H1 (cell line): ENCODE measurements at regions not wholly inside any gene's neighbourhood (a gene's known extent, or its start where the extent isn't known, plus 50 kb on each side); places are given as distances from the start of the nearest gene placed in this dataset.

Experiments
- CTCF ChIA-PET: fragments of 300-600 bp; sonication (Branson Sonifier 250); formaldehyde crosslinking; loops from one replicate; lab custom pipeline; 2021; ENCODE audit not compliant: partially characterized antibody; lab: Charles Lee
- POLR2A ChIA-PET: fragments of 300-600 bp; sonication (Branson Sonifier 250); formaldehyde crosslinking; loops from one replicate; lab custom pipeline; 2021; ENCODE audit warnings: inconsistent platforms; ENCODE audit not compliant: partially characterized antibody; lab: Charles Lee
- DNase-seq, 2 experiments: peaks; one replicate each; pipeline versions ENCODE4 v3.0.0 to v3.0.0-alpha.2; 2010 to 2022; ENCODE audit warnings: low spot score in 2 of 2, low read depth in 1 of 2, mixed read lengths in 1 of 2
- FAIRE-seq: peaks from 2 replicates; lab custom pipeline; 2011; peaks lifted over from hg19 to GRCh38; lab: Jason Lieb, UNC
- H2AFZ ChIP-seq: 2 replicates; pipeline ENCODE4 v1.8.1; 2012; ENCODE audit warnings: low read length, inconsistent platforms
- H2AK5ac ChIP-seq: 2 replicates; pipeline ENCODE4 v1.6.1; 2013; ENCODE audit warnings: low read depth, low read length
- H2BK120ac ChIP-seq: replicated peaks from 2 replicates; pipeline ENCODE3; 2013; ENCODE audit warnings: low read depth, low read length, inconsistent platforms
- H2BK12ac ChIP-seq: 2 replicates; pipeline ENCODE4 v1.6.1; 2013; ENCODE audit warnings: low read depth, low read length
- H2BK15ac ChIP-seq: 2 replicates; pipeline ENCODE4 v1.6.1; 2013; ENCODE audit warnings: low read length
- H2BK20ac ChIP-seq: 2 replicates; pipeline ENCODE4 v1.6.1; 2013; ENCODE audit warnings: low read length
- H2BK5ac ChIP-seq: 2 replicates; pipeline ENCODE4 v1.6.1; 2013; ENCODE audit warnings: low read depth, low read length
- H3K14ac ChIP-seq: 2 replicates; pipeline ENCODE4 v1.6.1; 2013; ENCODE audit warnings: inconsistent platforms; ENCODE audit not compliant: insufficient read length
- H3K18ac ChIP-seq: 2 replicates; pipeline ENCODE4 v1.6.1; 2013; ENCODE audit warnings: low read length; ENCODE audit errors: extremely low read depth
- H3K23ac ChIP-seq: 2 replicates; pipeline ENCODE4 v1.6.1; 2013; ENCODE audit warnings: inconsistent platforms; ENCODE audit not compliant: insufficient read length
- H3K23me2 ChIP-seq: 2 replicates; pipeline ENCODE4 v1.6.1; 2013; ENCODE audit warnings: low read depth, low read length
- H3K27ac ChIP-seq: 2 replicates; pipeline ENCODE4 v1.6.1; 2011; ENCODE audit warnings: low read depth, low read length, inconsistent platforms
- H3K27me3 ChIP-seq, 4 experiments: replicated peaks in 1 of 4; 1 replicate in 1 of 4; 2 replicates in 3 of 4; pipeline versions ENCODE4 v1.6.1 to v1.8.1; 2011 to 2013; ENCODE audit warnings: low read length in 3 of 4, mild to moderate bottlenecking in 3 of 4, inconsistent platforms in 2 of 4, mixed read lengths in 2 of 4, moderate library complexity in 1 of 4; ENCODE audit not compliant: control insufficient read depth in 3 of 4, insufficient read depth in 3 of 4; ENCODE audit errors: extremely low read depth in 1 of 4
- H3K36me3 ChIP-seq, 4 experiments: 2 replicates each; pipeline versions ENCODE4 v1.6.1 to v1.8.1; 2011 to 2013; ENCODE audit warnings: mild to moderate bottlenecking in 4 of 4, low read length in 3 of 4, moderate library complexity in 2 of 4, control low read depth in 1 of 4, inconsistent platforms in 1 of 4; ENCODE audit not compliant: insufficient read depth in 4 of 4, control insufficient read depth in 2 of 4
- H3K4ac ChIP-seq: replicated peaks from 2 replicates; pipeline ENCODE3; 2013; ENCODE audit warnings: low read length, low read depth, mixed read lengths, inconsistent platforms; ENCODE audit not compliant: insufficient read length
- H3K4me1 ChIP-seq, 4 experiments: replicated peaks in 1 of 4; 1 replicate in 1 of 4; 2 replicates in 3 of 4; pipeline versions ENCODE4 v1.6.1 to v1.8.1; 2011 to 2013; ENCODE audit warnings: low read length in 3 of 4, inconsistent platforms in 2 of 4, mixed read lengths in 1 of 4; ENCODE audit not compliant: insufficient read depth in 4 of 4, control insufficient read depth in 3 of 4
- H3K4me2 ChIP-seq, 2 experiments: 2 replicates each; pipeline versions ENCODE4 v1.6.1 to v1.8.1; 2011 to 2013; ENCODE audit warnings: low read depth in 2 of 2, low read length in 2 of 2, control low read depth in 1 of 2, inconsistent platforms in 1 of 2, mild to moderate bottlenecking in 1 of 2; ENCODE audit not compliant: insufficient read depth in 1 of 2
- H3K4me3 ChIP-seq, 4 experiments: fragments of 200-600, 300-600 bp in 1 of 4; sonication (generic), shearing (Covaris generic), sonication (Bioruptor Twin) in 1 of 4; 2 replicates each; pipeline versions ENCODE4 v1.5.1 to v1.8.1; 2011 to 2016; ENCODE audit warnings: low read length in 4 of 4, low read depth in 3 of 4, control low read depth in 2 of 4, inconsistent platforms in 2 of 4, mild to moderate bottlenecking in 2 of 4, mixed read lengths in 1 of 4, moderate library complexity in 1 of 4; ENCODE audit not compliant: insufficient read depth in 2 of 4; ENCODE audit errors: extremely low read depth in 1 of 4
- H3K56ac ChIP-seq: replicated peaks from 2 replicates; pipeline ENCODE3; 2013; ENCODE audit warnings: low read depth, mild to moderate bottlenecking, mixed read lengths, low read length, inconsistent platforms; ENCODE audit not compliant: insufficient read length
- H3K79me1 ChIP-seq: 2 replicates; pipeline ENCODE4 v1.6.1; 2013; ENCODE audit warnings: low read depth, low read length, control low read depth
- H3K79me2 ChIP-seq, 2 experiments: 2 replicates each; pipeline versions ENCODE4 v1.6.1 to v1.8.1; 2012 to 2013; ENCODE audit warnings: low read length in 2 of 2, mild to moderate bottlenecking in 2 of 2, inconsistent platforms in 1 of 2; ENCODE audit not compliant: insufficient read depth in 2 of 2, control insufficient read depth in 1 of 2
- H3K9ac ChIP-seq, 4 experiments: replicated peaks in 1 of 4; 1 replicate in 1 of 4; 2 replicates in 3 of 4; pipeline versions ENCODE4 v1.6.1 to v1.8.1; 2011 to 2013; ENCODE audit warnings: low read depth in 3 of 4, low read length in 3 of 4, control low read depth in 2 of 4, mild to moderate bottlenecking in 2 of 4, moderate library complexity in 2 of 4, inconsistent platforms in 1 of 4; ENCODE audit errors: extremely low read depth in 1 of 4
- H3K9me3 ChIP-seq, 2 experiments: 2 replicates each; pipeline versions ENCODE4 v1.6.1 to v1.8.1; 2012 to 2013; ENCODE audit warnings: mild to moderate bottlenecking in 2 of 2, moderate library complexity in 2 of 2, control low read depth in 1 of 2, inconsistent platforms in 1 of 2, low read depth in 1 of 2, low read length in 1 of 2, mixed read lengths in 1 of 2; ENCODE audit not compliant: insufficient read depth in 2 of 2
- H4K20me1 ChIP-seq, 2 experiments: replicated peaks in 1 of 2; 2 replicates each; pipeline versions ENCODE3 to v1.8.1; 2011 to 2013; ENCODE audit warnings: inconsistent platforms in 2 of 2, low read length in 2 of 2, mild to moderate bottlenecking in 1 of 2; ENCODE audit not compliant: insufficient read depth in 2 of 2, control insufficient read depth in 1 of 2
- H4K5ac ChIP-seq: 2 replicates; pipeline ENCODE4 v1.6.1; 2013; ENCODE audit warnings: low read length, low read depth, mixed read lengths, inconsistent platforms; ENCODE audit not compliant: insufficient read length
- H4K8ac ChIP-seq: 2 replicates; pipeline ENCODE4 v1.8.0; 2013; ENCODE audit warnings: mild to moderate bottlenecking, moderate library complexity, low read length, inconsistent platforms; ENCODE audit not compliant: insufficient read depth; ENCODE audit errors: extremely low read depth
- H4K91ac ChIP-seq: replicated peaks from 2 replicates; pipeline ENCODE3; 2013; ENCODE audit warnings: low read length, mixed read lengths, inconsistent platforms; ENCODE audit not compliant: insufficient read length
- ASH2L ChIP-seq: fragments of 200-600, 300-600 bp; sonication (generic); IDR thresholded peaks from one replicate; pipeline ENCODE4 v1.7.1; 2017; ENCODE audit warnings: low read length
- ATF2 ChIP-seq: IDR thresholded peaks from 2 replicates; pipeline ENCODE4 v1.6.1; 2012; ENCODE audit warnings: low read length, inconsistent platforms
- BACH1 ChIP-seq: IDR thresholded peaks from 2 replicates; pipeline ENCODE4 v1.6.1; 2012; ENCODE audit warnings: low read length, improper control_type of control experiment
- BCL11A ChIP-seq, 2 experiments: IDR thresholded peaks; one replicate each; pipeline ENCODE4 v1.6.1; 2011; ENCODE audit warnings: low read depth in 2 of 2, low read length in 2 of 2, mild to moderate bottlenecking in 2 of 2
- CTBP2 ChIP-seq: IDR thresholded peaks from 2 replicates; pipeline ENCODE4 v1.7.0; 2011; ENCODE audit warnings: borderline replicate concordance, mild to moderate bottlenecking, moderate library complexity, mixed read lengths, low read length; ENCODE audit not compliant: insufficient read depth, insufficient read length
- EGR1 ChIP-seq: IDR thresholded peaks from 2 replicates; pipeline ENCODE4 v1.6.1; 2011; ENCODE audit warnings: low read depth, low read length, borderline replicate concordance
- GABPA ChIP-seq: IDR thresholded peaks from 2 replicates; pipeline ENCODE4 v1.6.1; 2011; ENCODE audit warnings: mild to moderate bottlenecking, low read length, moderate library complexity, borderline replicate concordance; ENCODE audit not compliant: insufficient read depth
- GTF2F1 ChIP-seq: IDR thresholded peaks from 2 replicates; pipeline ENCODE4 v1.6.1; 2012; ENCODE audit warnings: low read depth, low read length, improper control_type of control experiment, borderline replicate concordance
- POLR2AphosphoS5 ChIP-seq: IDR thresholded peaks from 2 replicates; pipeline ENCODE4 v1.6.1; 2011; ENCODE audit warnings: low read depth, low read length
- RAD21 ChIP-seq, 2 experiments: IDR thresholded peaks in 1 of 2; conservative IDR thresholded peaks in 1 of 2; 2 replicates each; pipeline ENCODE4 v1.6.1; 2011; ENCODE audit warnings: low read depth in 2 of 2, low read length in 2 of 2, improper control_type of control experiment in 1 of 2, inconsistent platforms in 1 of 2, mild to moderate bottlenecking in 1 of 2, moderate library complexity in 1 of 2
- RFX5 ChIP-seq: IDR thresholded peaks from 2 replicates; pipeline ENCODE4 v1.6.1; 2011; ENCODE audit warnings: low read depth, low read length, improper control_type of control experiment, borderline replicate concordance
- SP1 ChIP-seq: IDR thresholded peaks from 2 replicates; pipeline ENCODE4 v1.6.1; 2011; ENCODE audit warnings: low read depth, low read length
- YY1 ChIP-seq: IDR thresholded peaks from 2 replicates; pipeline ENCODE4 v1.6.1; 2011; ENCODE audit warnings: low read depth, mild to moderate bottlenecking, low read length
- WGBS, 2 experiments: shearing (Covaris generic) in 1 of 2; methylation state at CpG; one replicate each; pipeline versions ENCODE4 v1.1.6 to v1.1.7; 2013 to 2015; ENCODE audit warnings: low lambda C conversion rate in 2 of 2, mixed read lengths in 2 of 2, inconsistent platforms in 1 of 2, low coverage in 1 of 2, missing lambda C conversion rate in 1 of 2; ENCODE audit not compliant: insufficient replicate concordance in 2 of 2, insufficient coverage in 1 of 2, insufficient read length in 1 of 2; ENCODE audit errors: extremely low coverage in 1 of 2, missing lambda C conversion rate in 1 of 2; 5-methylcytosine and 5-hydroxymethylcytosine counted together

- H3K4me1 ChIP-seq: peaks cover 0 to 6% (median 5%) of the 10 kb centered on the region in 4 experiments; a peak in 6 of 7 replicates
- H3K4me3 ChIP-seq: no peak overlapping the region
- H3K4me2 ChIP-seq: no peak overlapping the region
- no peak overlapping the region for H4K8ac ChIP-seq
- no peak overlapping the region for H4K5ac ChIP-seq
- H3K23ac ChIP-seq: no peak overlapping the region
- no peak overlapping the region for H2BK12ac ChIP-seq
- no peak overlapping the region for H2BK5ac ChIP-seq
- H3K36me3 ChIP-seq: no peaks in the 10 kb centered on the region
- FAIRE-seq: no peak
- no peak overlapping the region for H3K4ac ChIP-seq
- no peaks in the 10 kb centered on the region; the same call in 1 of the 2 replicates for H3K79me1 ChIP-seq
- 82% methylated on average over 9 of the region's 10 CpGs; no CpG with 5 or more reads in 1 of the 2 experiments for WGBS, 2 experiments
- H3K79me2 ChIP-seq: no peaks in the 10 kb centered on the region
- no peak overlapping the region for H3K14ac ChIP-seq
- no peaks in the 10 kb centered on the region for H3K23me2 ChIP-seq
- no peak overlapping the region for H2BK15ac ChIP-seq
- POLR2A ChIA-PET: no interaction called here
- no peak overlapping the region for H3K27ac ChIP-seq
- no peak overlapping the region for H2BK20ac ChIP-seq
- H3K56ac ChIP-seq: no peak overlapping the region
- H4K91ac ChIP-seq: no peak overlapping the region
- no peak overlapping the region for H2AFZ ChIP-seq
- no peak for DNase-seq
- CTCF ChIA-PET: interaction anchor here (0.6 to 1.2 kb wide), 3 partner anchors 10 to 17 kb away, joined by 3 to 4 read pairs (median 3); no protein-coding TSS in a partner anchor
- no peak overlapping the region for H2AK5ac ChIP-seq
- H3K9ac ChIP-seq: no peak overlapping the region
- H3K18ac ChIP-seq: no peak overlapping the region
- H3K27me3 ChIP-seq: no peaks in the 10 kb centered on the region
- H3K9me3 ChIP-seq: no peaks in the 10 kb centered on the region
- peaks cover 4 to 7% of the 10 kb centered on the region in 2 experiments for H4K20me1 ChIP-seq
- H2BK120ac ChIP-seq: no peak overlapping the region
- TF ChIP-seq YY1 (no peak), EGR1 (no peak), SP1 (no peak), RAD21 (IDR thresholded peaks at IDR 0.05 in 1 of 2, conservative IDR thresholded peaks at IDR 0.05 in 1 of 2; ENCODE audit: low read depth in 2 of 2, low read length in 2 of 2) (no peak), ASH2L (no peak), CTBP2 (no peak), RFX5 (no peak), BCL11A (IDR thresholded peaks at IDR 0.05; ENCODE audit: low read depth in 2 of 2, low read length in 2 of 2) (no peak), BACH1 (no peak), POLR2AphosphoS5 (no peak), ATF2 (no peak), GABPA (no peak), GTF2F1 (no peak)
These were observed 412.5 kb downstream of the SHANK2 start for GRCh38 chr11:70839851-70840250.
